Naive thymus-derived CD4-positive, alpha-beta T cell (primary cell): ENCODE measurements at regions not wholly inside any gene's neighbourhood (a gene's known extent, or its start where the extent isn't known, plus 50 kb on each side); places are given as distances from the start of the nearest gene placed in this dataset.
"Not testable (repeated sequence)": the region's sequence is repeated elsewhere in the genome, so short reads cannot be mapped to it uniquely, and the experiment has no call there.

Experiments used
- ATAC-seq: fragments of 150-1000 bp; cut with Tn5 transposase; 2 replicates; pipeline ENCODE4 v1.10.0; 2021; ENCODE audit warnings: mild to moderate bottlenecking, moderate library complexity
- CTCF ChIA-PET: fragments of 350-600 bp; sonication (Branson Sonifier 250); formaldehyde crosslinking; loops from one replicate; lab custom pipeline; 2021; ENCODE audit warnings: antibody characterized with exemption; lab: Charles Lee
- POLR2A ChIA-PET: fragments of 350-600 bp; sonication (Branson Sonifier 250); formaldehyde crosslinking; loops from one replicate; lab custom pipeline; 2021; ENCODE audit warnings: antibody characterized with exemption, inconsistent platforms; lab: Charles Lee
- DNase-seq, 9 donors: peaks; one replicate each; pipeline versions ENCODE4 v3.0.0 to v3.0.0-alpha.2; 2020 to 2022; ENCODE audit warnings: mixed read lengths in 1 of 9
- H3K27ac ChIP-seq: one replicate; pipeline ENCODE4 v1.7.0; 2013; ENCODE audit warnings: mild to moderate bottlenecking, low read depth, low read length, moderate library complexity
- H3K27me3 ChIP-seq, 2 donors: one replicate each; pipeline ENCODE4 v1.7.0; 2013; ENCODE audit warnings: low read length in 2 of 2, mild to moderate bottlenecking in 2 of 2, moderate library complexity in 2 of 2; ENCODE audit not compliant: control insufficient read depth in 2 of 2, insufficient read depth in 2 of 2
- H3K36me3 ChIP-seq, 3 experiments: 1 replicate in 2 of 3; 2 replicates in 1 of 3; pipeline ENCODE4 v1.7.0; 2013; ENCODE audit warnings: low read length in 3 of 3, mild to moderate bottlenecking in 3 of 3, moderate library complexity in 1 of 3; ENCODE audit not compliant: insufficient read depth in 3 of 3, control insufficient read depth in 2 of 3
- H3K4me1 ChIP-seq, 2 donors: one replicate each; pipeline ENCODE4 v1.7.0; 2013; ENCODE audit warnings: low read length in 2 of 2, mild to moderate bottlenecking in 2 of 2, moderate library complexity in 1 of 2; ENCODE audit not compliant: control insufficient read depth in 2 of 2, insufficient read depth in 2 of 2
- H3K4me3 ChIP-seq: 2 replicates; pipeline ENCODE4 v1.7.0; 2013; ENCODE audit warnings: mild to moderate bottlenecking, low read length
- H3K9me3 ChIP-seq, 3 experiments: 1 replicate in 2 of 3; 2 replicates in 1 of 3; pipeline ENCODE4 v1.7.0; 2013; ENCODE audit warnings: low read length in 3 of 3; ENCODE audit not compliant: control insufficient read depth in 2 of 3
- H3K27ac Mint-ChIP-seq, 9 donors: one replicate each; pipeline ENCODE4 v1.8.0; 2020 to 2022; ENCODE audit warnings: mixed read lengths in 9 of 9, mild to moderate bottlenecking in 8 of 9, moderate library complexity in 5 of 9, inconsistent platforms in 2 of 9
- H3K27me3 Mint-ChIP-seq, 5 donors: one replicate each; pipeline ENCODE4 v1.8.0; 2021 to 2022; ENCODE audit warnings: mixed read lengths in 5 of 5, mild to moderate bottlenecking in 1 of 5
- H3K36me3 Mint-ChIP-seq, 5 donors: one replicate each; pipeline ENCODE4 v1.8.0; 2020 to 2022; ENCODE audit warnings: mixed read lengths in 5 of 5, mild to moderate bottlenecking in 3 of 5, inconsistent platforms in 1 of 5
- H3K4me1 Mint-ChIP-seq, 7 donors: one replicate each; pipeline ENCODE4 v1.8.0; 2020 to 2022; ENCODE audit warnings: mixed read lengths in 7 of 7, mild to moderate bottlenecking in 3 of 7, inconsistent platforms in 1 of 7
- H3K4me3 Mint-ChIP-seq, 10 donors: one replicate each; pipeline ENCODE4 v1.8.0; 2020 to 2022; ENCODE audit warnings: mild to moderate bottlenecking in 10 of 10, mixed read lengths in 10 of 10, moderate library complexity in 6 of 10, inconsistent platforms in 2 of 10
- H3K9me3 Mint-ChIP-seq, 11 donors: one replicate each; pipeline ENCODE4 v1.8.0; 2020 to 2022; ENCODE audit warnings: mixed read lengths in 11 of 11, mild to moderate bottlenecking in 4 of 11, inconsistent platforms in 1 of 11, moderate library complexity in 1 of 11
- intact Hi-C, 2 donors: fragments of 100-400 bp; cut with micrococcal nuclease; formaldehyde crosslinking; loops; one replicate each; pipeline ENCODE4 v1.15.1; 2023

GRCh38 chr14:105884192-105884807 lies 357.9 kb downstream of the TMEM121 start:
- ATAC-seq, H3K4me3 ChIP-seq, DNase-seq, H3K36me3 Mint-ChIP-seq, H3K4me3 Mint-ChIP-seq, H3K27me3 ChIP-seq, H3K4me1 ChIP-seq, CTCF ChIA-PET, H3K9me3 ChIP-seq, intact Hi-C loops, H3K9me3 Mint-ChIP-seq, POLR2A ChIA-PET, H3K36me3 ChIP-seq, H3K27ac ChIP-seq, H3K27ac Mint-ChIP-seq: not testable (repeated sequence)
- peaks cover 0 to 19% (median 0%) of the 10 kb centered on the region in 7 donors for H3K4me1 Mint-ChIP-seq
- H3K27me3 Mint-ChIP-seq: peaks cover 0 to 32% (median 18%) of the 10 kb centered on the region in 5 donors

GRCh38 chr14:105884808-105885281 lies 358.5 kb downstream of the TMEM121 start:
- peaks cover 0 to 7% (median 0%) of the 10 kb centered on the region in 11 donors for H3K9me3 Mint-ChIP-seq
- no peak overlapping the region for H3K4me3 Mint-ChIP-seq
- ATAC-seq: no peak
- Histone ChIP-seq H3K27ac (no peak overlapping the region), H3K4me1 (no peaks in the 10 kb centered on the region), H3K36me3 (no peaks in the 10 kb centered on the region), H3K4me3 (no peak overlapping the region), H3K9me3 (no peaks in the 10 kb centered on the region), H3K27me3 (no peaks in the 10 kb centered on the region)
- H3K27ac Mint-ChIP-seq: no peak overlapping the region
- H3K36me3 Mint-ChIP-seq: peaks cover 0 to 9% (median 0%) of the 10 kb centered on the region in 5 donors
- DNase-seq: peak in 1 of 9 donors; percentile 15
- ChIA-PET CTCF (no interaction called here), POLR2A (no interaction called here)
- H3K4me1 Mint-ChIP-seq: peaks cover 0 to 21% (median 0%) of the 10 kb centered on the region in 7 donors
- H3K27me3 Mint-ChIP-seq: peaks cover 0 to 33% (median 17%) of the 10 kb centered on the region in 5 donors
- intact Hi-C loops: no loop called here

GRCh38 chr14:105885561-105886320 lies 359.4 kb downstream of the TMEM121 start:
- DNase-seq (peak in 1 of 9 donors; percentile 6), ATAC-seq (no peak)
- Mint-ChIP-seq H3K4me3 (no peak overlapping the region), H3K27me3 (peaks cover 0 to 42% (median 17%) of the 10 kb centered on the region in 5 donors), H3K27ac (no peak overlapping the region), H3K4me1 (peaks cover 0 to 22% (median 0%) of the 10 kb centered on the region in 7 donors), H3K9me3 (peaks cover 0 to 7% (median 0%) of the 10 kb centered on the region in 11 donors), H3K36me3 (peaks cover 0 to 9% (median 0%) of the 10 kb centered on the region in 5 donors)
- H3K4me1 ChIP-seq: no peaks in the 10 kb centered on the region
- H3K27ac ChIP-seq: no peak overlapping the region
- ChIA-PET POLR2A (no interaction called here), CTCF (no interaction called here)
- no peak overlapping the region for H3K4me3 ChIP-seq
- H3K27me3 ChIP-seq: no peaks in the 10 kb centered on the region
- no peaks in the 10 kb centered on the region for H3K36me3 ChIP-seq
- no peaks in the 10 kb centered on the region for H3K9me3 ChIP-seq
- intact Hi-C loops: no loop called here

GRCh38 chr14:105886791-105887191 lies 360.4 kb downstream of the TMEM121 start:
- H3K4me3 Mint-ChIP-seq, H3K36me3 Mint-ChIP-seq, H3K9me3 Mint-ChIP-seq, ATAC-seq, intact Hi-C loops, H3K36me3 ChIP-seq, POLR2A ChIA-PET, H3K9me3 ChIP-seq, H3K27me3 ChIP-seq, H3K27ac Mint-ChIP-seq, CTCF ChIA-PET, H3K4me1 ChIP-seq, H3K4me3 ChIP-seq, H3K27ac ChIP-seq: not testable (repeated sequence)
- H3K4me1 Mint-ChIP-seq: peaks cover 0 to 22% (median 0%) of the 10 kb centered on the region in 7 donors
- peaks cover 0 to 43% (median 22%) of the 10 kb centered on the region in 5 donors for H3K27me3 Mint-ChIP-seq
- DNase-seq: peak in 1 of 9 donors; percentile 20

GRCh38 chr14:105887692-105888091 lies 361.3 kb downstream of the TMEM121 start:
- H3K9me3 ChIP-seq: no peaks in the 10 kb centered on the region
- Mint-ChIP-seq H3K9me3 (peaks cover 0 to 7% (median 0%) of the 10 kb centered on the region in 11 donors), H3K4me3 (no peak overlapping the region), H3K36me3 (peaks cover 0 to 9% (median 0%) of the 10 kb centered on the region in 5 donors), H3K27me3 (peaks cover 0 to 43% (median 21%) of the 10 kb centered on the region in 5 donors), H3K4me1 (peaks cover 0 to 22% (median 0%) of the 10 kb centered on the region in 7 donors), H3K27ac (peak overlapping the region in 1 of 9 donors; percentile 65)
- peak in 1 of 9 donors; percentile 17 for DNase-seq
- H3K4me3 ChIP-seq: no peak overlapping the region
- POLR2A ChIA-PET: no interaction called here
- CTCF ChIA-PET: no interaction called here
- H3K4me1 ChIP-seq: no peaks in the 10 kb centered on the region
- ATAC-seq: no peak
- H3K27me3 ChIP-seq: no peaks in the 10 kb centered on the region
- intact Hi-C loops: no loop called here
- H3K27ac ChIP-seq: no peak overlapping the region
- H3K36me3 ChIP-seq: no peaks in the 10 kb centered on the region

- peaks cover 0 to 22% (median 0%) of the 10 kb centered on the region in 7 donors for H3K4me1 Mint-ChIP-seq
- intact Hi-C loops: no loop called here
- H3K4me3 Mint-ChIP-seq: no peak overlapping the region
- Histone ChIP-seq H3K27me3 (no peaks in the 10 kb centered on the region), H3K4me3 (no peak overlapping the region), H3K36me3 (no peaks in the 10 kb centered on the region), H3K27ac (no peak overlapping the region), H3K4me1 (no peaks in the 10 kb centered on the region), H3K9me3 (no peaks in the 10 kb centered on the region)
- no peak overlapping the region for H3K27ac Mint-ChIP-seq
- no peak for ATAC-seq
- peaks cover 0 to 7% (median 0%) of the 10 kb centered on the region in 11 donors for H3K9me3 Mint-ChIP-seq
- POLR2A ChIA-PET: no interaction called here
- H3K27me3 Mint-ChIP-seq: peaks cover 0 to 38% (median 19%) of the 10 kb centered on the region in 5 donors
- peak in 1 of 9 donors; percentile 15 for DNase-seq
- CTCF ChIA-PET: no interaction called here
- peaks cover 0 to 9% (median 0%) of the 10 kb centered on the region in 5 donors for H3K36me3 Mint-ChIP-seq
Observed at GRCh38 chr14:105888151-105888550, 361.8 kb downstream of the TMEM121 start.
